HFFc6 (cell line): ENCODE measurements at regions not wholly inside any gene's neighbourhood (a gene's known extent, or its start where the extent isn't known, plus 50 kb on each side); places are given as distances from the start of the nearest gene placed in this dataset.

Source experiments
- DNase-seq: peaks from one replicate; pipeline ENCODE4 v3.0.0-alpha.2; 2018
- H3K27ac Mint-ChIP-seq: 2 replicates; pipeline ENCODE4 v1.8.0; 2020; ENCODE audit warnings: mild to moderate bottlenecking, mixed read lengths
- H3K27me3 Mint-ChIP-seq: 2 replicates; pipeline ENCODE4 v1.8.0; 2021; ENCODE audit warnings: mild to moderate bottlenecking, moderate library complexity, mixed read lengths; ENCODE audit not compliant: insufficient read depth
- H3K36me3 Mint-ChIP-seq: 2 replicates; pipeline ENCODE4 v1.8.0; 2021; ENCODE audit warnings: low read depth, mixed read lengths
- H3K4me1 Mint-ChIP-seq: 2 replicates; pipeline ENCODE4 v1.8.0; 2020; ENCODE audit warnings: low read depth, mixed read lengths
- H3K4me3 Mint-ChIP-seq: 2 replicates; pipeline ENCODE4 v1.8.0; 2020; ENCODE audit warnings: mild to moderate bottlenecking, moderate library complexity, mixed read lengths
- H3K9me3 Mint-ChIP-seq: 2 replicates; pipeline ENCODE4 v1.8.0; 2020; ENCODE audit warnings: mild to moderate bottlenecking, mixed read lengths
- CTCF ChIP-seq: fragments of 200-600 bp; sonication (generic); IDR thresholded peaks from 2 replicates; pipeline ENCODE4 v1.5.0; 2021; ENCODE audit warnings: antibody characterized with exemption, mild to moderate bottlenecking

GRCh38 chr16:86171329-86171728, 272.4 kb downstream of the IRF8 start:
- peak overlapping the region; percentile 39; the same call in 1 of the 2 replicates for H3K27ac Mint-ChIP-seq

GRCh38 chr16:86175816-86176215, 276.9 kb downstream of the IRF8 start:
- Mint-ChIP-seq H3K4me3 (no peak overlapping the region), H3K4me1 (peaks cover 8% of the 10 kb centered on the region), H3K36me3 (no peaks in the 10 kb centered on the region), H3K9me3 (no peaks in the 10 kb centered on the region), H3K27ac (no peak overlapping the region), H3K27me3 (peaks cover 20% of the 10 kb centered on the region)
- no peak for TF ChIP-seq CTCF
- DNase-seq: no peak

More at GRCh38 chr16:86171329-86171728, 272.4 kb downstream of the IRF8 start:
- Mint-ChIP-seq H3K9me3 (peaks cover 9% of the 10 kb centered on the region), H3K27me3 (peaks cover 35% of the 10 kb centered on the region), H3K36me3 (peaks cover 6% of the 10 kb centered on the region), H3K4me1 (peaks cover 8% of the 10 kb centered on the region), H3K4me3 (peak overlapping the region; percentile 9; the same call in 1 of the 2 replicates)
- TF ChIP-seq CTCF: no peak
- DNase-seq: peak; percentile 88

- TF ChIP-seq CTCF: no peak
- peaks cover 18% of the 10 kb centered on the region for H3K27me3 Mint-ChIP-seq
- DNase-seq: no peak
- peaks cover 2% of the 10 kb centered on the region for H3K4me1 Mint-ChIP-seq
- H3K4me3 Mint-ChIP-seq: no peak overlapping the region
- H3K36me3 Mint-ChIP-seq: no peaks in the 10 kb centered on the region
- no peaks in the 10 kb centered on the region for H3K9me3 Mint-ChIP-seq
- H3K27ac Mint-ChIP-seq: no peak overlapping the region
Observed at GRCh38 chr16:86176462-86176861, 277.5 kb downstream of the IRF8 start.

GRCh38 chr16:86180244-86180643, 281.3 kb downstream of the IRF8 start:
- H3K4me3 Mint-ChIP-seq: no peak overlapping the region
- DNase-seq: no peak
- TF ChIP-seq CTCF: no peak
- no peak overlapping the region for H3K27ac Mint-ChIP-seq
- no peaks in the 10 kb centered on the region for H3K9me3 Mint-ChIP-seq
- H3K27me3 Mint-ChIP-seq: peaks cover 10% of the 10 kb centered on the region
- no peaks in the 10 kb centered on the region for H3K36me3 Mint-ChIP-seq
- no peaks in the 10 kb centered on the region for H3K4me1 Mint-ChIP-seq

GRCh38 chr16:86180780-86181179, 281.8 kb downstream of the IRF8 start:
- H3K27me3 Mint-ChIP-seq: peaks cover 14% of the 10 kb centered on the region
- no peak for TF ChIP-seq CTCF
- no peak overlapping the region for H3K4me3 Mint-ChIP-seq
- no peak for DNase-seq
- no peak overlapping the region for H3K27ac Mint-ChIP-seq
- H3K36me3 Mint-ChIP-seq: no peaks in the 10 kb centered on the region
- H3K4me1 Mint-ChIP-seq: no peaks in the 10 kb centered on the region
- no peaks in the 10 kb centered on the region for H3K9me3 Mint-ChIP-seq

- H3K9me3 Mint-ChIP-seq: no peaks in the 10 kb centered on the region
- H3K36me3 Mint-ChIP-seq: no peaks in the 10 kb centered on the region
- no peaks in the 10 kb centered on the region for H3K4me1 Mint-ChIP-seq
- H3K27me3 Mint-ChIP-seq: peaks cover 18% of the 10 kb centered on the region
- H3K4me3 Mint-ChIP-seq: no peak overlapping the region
- no peak for TF ChIP-seq CTCF
- DNase-seq: no peak
- H3K27ac Mint-ChIP-seq: no peak overlapping the region
Observed at GRCh38 chr16:86181526-86181925, 282.6 kb downstream of the IRF8 start.
